Smooth muscle cell (in vitro differentiated cells): ENCODE measurements at regions not wholly inside any gene's neighbourhood (a gene's known extent, or its start where the extent isn't known, plus 50 kb on each side); places are given as distances from the start of the nearest gene placed in this dataset.

Experiments
- DNase-seq: peaks from one replicate; lab custom pipeline; 2025; ENCODE audit not compliant: unreplicated experiment; lab: John Stamatoyannopoulos, UW
- H2AFZ ChIP-seq: fragments of 200-600 bp; sonication (generic); 2 replicates; pipeline ENCODE4 v1.6.0; 2016; ENCODE audit warnings: antibody characterized with exemption, low read depth, mild to moderate bottlenecking
- H3F3A ChIP-seq: fragments of 200-600 bp; sonication (generic); 2 replicates; pipeline ENCODE4 v1.6.0; 2017; ENCODE audit warnings: antibody characterized with exemption, low read depth
- H3K27ac ChIP-seq: fragments of 200-600 bp; sonication (generic); 2 replicates; pipeline ENCODE4 v1.5.1; 2016; ENCODE audit warnings: low read depth, mild to moderate bottlenecking
- H3K27me3 ChIP-seq: fragments of 200-600 bp; sonication (generic); 2 replicates; pipeline ENCODE4 v1.6.1; 2016; ENCODE audit warnings: low read depth, mild to moderate bottlenecking
- H3K36me3 ChIP-seq: fragments of 200-600 bp; sonication (generic); 2 replicates; pipeline ENCODE4 v1.5.1; 2016; ENCODE audit warnings: low read depth
- H3K4me1 ChIP-seq: fragments of 200-600 bp; sonication (generic); 2 replicates; pipeline ENCODE4 v1.5.1; 2016; ENCODE audit warnings: low read depth
- H3K4me2 ChIP-seq: fragments of 200-600 bp; sonication (generic); 2 replicates; pipeline ENCODE4 v1.6.0; 2016; ENCODE audit warnings: mild to moderate bottlenecking
- H3K4me3 ChIP-seq: fragments of 200-600 bp; sonication (generic); 2 replicates; pipeline ENCODE4 v1.5.1; 2016; ENCODE audit warnings: mild to moderate bottlenecking
- H3K79me2 ChIP-seq: fragments of 200-600 bp; sonication (generic); 2 replicates; pipeline ENCODE4 v1.6.0; 2016; ENCODE audit warnings: low read depth, mild to moderate bottlenecking
- H3K9ac ChIP-seq: fragments of 200-600 bp; sonication (generic); 2 replicates; pipeline ENCODE4 v1.6.0; 2016; ENCODE audit warnings: low read depth
- H3K9me3 ChIP-seq: fragments of 200-600 bp; sonication (generic); replicated peaks from 2 replicates; pipeline ENCODE4 v1.5.1; 2016; ENCODE audit warnings: low read depth
- H4K20me1 ChIP-seq: fragments of 200-600 bp; sonication (generic); 2 replicates; pipeline ENCODE4 v1.6.0; 2016; ENCODE audit warnings: low read depth
- WGBS: methylation state at CpG from one replicate; pipeline ENCODE4 v1.1.7; 2016; ENCODE audit warnings: low lambda C conversion rate; 5-methylcytosine and 5-hydroxymethylcytosine counted together
- TF ChIP-seq, protein P1 (sequence below): fragments of 200-600 bp; sonication (generic); IDR thresholded peaks from 2 replicates; pipeline ENCODE4 v1.5.1; 2017; ENCODE audit warnings: borderline replicate concordance, mild to moderate bottlenecking, antibody characterized with exemption; ENCODE audit not compliant: insufficient read depth, poor library complexity, severe bottlenecking

DNA sequence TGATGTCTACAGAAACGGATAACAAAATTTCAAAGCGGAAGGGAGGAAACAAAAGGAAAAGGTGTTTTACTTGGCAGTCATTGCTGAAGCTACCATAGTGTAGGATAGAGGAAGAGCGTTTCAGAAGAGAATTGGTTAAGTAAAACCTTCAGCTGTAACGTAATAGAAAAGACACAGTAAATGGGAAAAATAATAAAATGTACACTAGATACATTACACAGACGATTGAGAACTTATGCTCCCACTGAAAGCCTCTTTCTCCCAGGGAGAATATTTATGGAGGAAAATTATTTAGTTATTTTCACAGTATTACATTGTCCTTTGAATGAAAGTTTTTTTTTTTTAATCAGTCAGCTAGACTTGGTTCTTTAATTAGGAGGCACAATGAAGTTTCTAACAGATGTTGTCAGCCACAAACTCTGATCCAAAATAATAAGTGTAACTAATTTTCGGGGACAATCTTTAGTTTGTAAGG, 90.7 kb upstream of the PRDM1 start:
- H3K4me2 ChIP-seq = peak overlapping the region; percentile 96
- H3K9ac ChIP-seq = no peak overlapping the region
- H2AFZ ChIP-seq = peak overlapping the region; percentile 70
- H3K4me1 ChIP-seq = peaks cover 21% of the 10 kb centered on the region
- no peak for DNase-seq
- H3K27me3 ChIP-seq = peaks cover 61% of the 10 kb centered on the region
- no peaks in the 10 kb centered on the region for H3K36me3 ChIP-seq
- H3K27ac ChIP-seq = no peak overlapping the region
- H4K20me1 ChIP-seq = no peaks in the 10 kb centered on the region
- H3K4me3 ChIP-seq = peak overlapping the region; percentile 71
- no peaks in the 10 kb centered on the region for H3F3A ChIP-seq
- TF ChIP-seq, protein P1, sequence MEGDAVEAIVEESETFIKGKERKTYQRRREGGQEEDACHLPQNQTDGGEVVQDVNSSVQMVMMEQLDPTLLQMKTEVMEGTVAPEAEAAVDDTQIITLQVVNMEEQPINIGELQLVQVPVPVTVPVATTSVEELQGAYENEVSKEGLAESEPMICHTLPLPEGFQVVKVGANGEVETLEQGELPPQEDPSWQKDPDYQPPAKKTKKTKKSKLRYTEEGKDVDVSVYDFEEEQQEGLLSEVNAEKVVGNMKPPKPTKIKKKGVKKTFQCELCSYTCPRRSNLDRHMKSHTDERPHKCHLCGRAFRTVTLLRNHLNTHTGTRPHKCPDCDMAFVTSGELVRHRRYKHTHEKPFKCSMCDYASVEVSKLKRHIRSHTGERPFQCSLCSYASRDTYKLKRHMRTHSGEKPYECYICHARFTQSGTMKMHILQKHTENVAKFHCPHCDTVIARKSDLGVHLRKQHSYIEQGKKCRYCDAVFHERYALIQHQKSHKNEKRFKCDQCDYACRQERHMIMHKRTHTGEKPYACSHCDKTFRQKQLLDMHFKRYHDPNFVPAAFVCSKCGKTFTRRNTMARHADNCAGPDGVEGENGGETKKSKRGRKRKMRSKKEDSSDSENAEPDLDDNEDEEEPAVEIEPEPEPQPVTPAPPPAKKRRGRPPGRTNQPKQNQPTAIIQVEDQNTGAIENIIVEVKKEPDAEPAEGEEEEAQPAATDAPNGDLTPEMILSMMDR = no peak
- H3K9me3 ChIP-seq = no peaks in the 10 kb centered on the region
- H3K79me2 ChIP-seq = no peaks in the 10 kb centered on the region
- WGBS = 25% methylated on average over 6 of the region's 6 CpGs

DNA sequence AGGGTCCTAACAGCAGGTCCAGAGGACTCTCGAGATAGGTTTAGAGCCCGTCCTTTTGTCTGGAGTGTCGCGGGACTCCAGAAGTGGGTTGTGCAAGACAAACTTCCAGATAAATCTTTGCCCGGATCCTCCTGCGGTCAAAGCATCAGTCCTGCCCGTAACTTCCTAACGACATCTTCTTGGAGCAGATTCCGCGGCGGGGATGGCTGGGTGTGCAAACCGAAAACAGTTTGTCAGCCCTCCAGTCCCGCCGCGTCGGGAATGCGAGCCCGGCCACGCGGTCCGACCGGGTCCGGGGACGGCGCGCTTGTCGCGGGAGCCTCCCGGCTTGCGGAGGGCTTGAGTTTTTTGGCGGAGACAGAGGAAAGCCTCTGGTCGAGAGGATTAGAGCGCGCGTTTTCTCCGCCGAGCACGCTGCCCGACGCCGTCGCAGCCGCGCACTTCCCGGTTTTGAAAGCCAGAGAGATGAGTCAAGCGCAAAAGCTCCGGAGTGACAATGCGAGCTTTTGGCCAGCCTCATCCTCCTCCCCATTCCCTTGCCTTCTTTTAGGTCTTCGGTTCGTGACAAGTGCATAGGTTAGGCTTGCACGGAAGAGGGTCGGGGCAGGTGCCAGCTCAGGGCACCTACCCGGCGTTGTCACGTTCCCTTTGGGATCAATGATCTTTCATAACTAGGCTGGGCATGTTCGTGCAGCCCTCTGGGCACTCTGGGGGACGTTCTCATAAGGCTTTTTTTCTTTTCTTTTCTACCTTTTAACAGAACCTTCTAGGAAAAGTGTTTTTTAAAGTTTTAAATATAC, 91.3 kb upstream of the PRDM1 start:
- Histone ChIP-seq H3K4me1 (peaks cover 21% of the 10 kb centered on the region), H3F3A (no peaks in the 10 kb centered on the region), H3K9ac (peak overlapping the region; percentile 47), H3K4me2 (peak overlapping the region; percentile 96), H3K36me3 (no peaks in the 10 kb centered on the region), H4K20me1 (no peaks in the 10 kb centered on the region), H3K9me3 (no peaks in the 10 kb centered on the region), H3K4me3 (peak overlapping the region; percentile 71), H3K27ac (peak overlapping the region; percentile 48), H2AFZ (peak overlapping the region; percentile 70), H3K27me3 (peaks cover 67% of the 10 kb centered on the region), H3K79me2 (no peaks in the 10 kb centered on the region)
- WGBS = 1% methylated on average over 57 of the region's 57 CpGs
- no peak for DNase-seq
- TF ChIP-seq, protein P1 = no peak

DNA sequence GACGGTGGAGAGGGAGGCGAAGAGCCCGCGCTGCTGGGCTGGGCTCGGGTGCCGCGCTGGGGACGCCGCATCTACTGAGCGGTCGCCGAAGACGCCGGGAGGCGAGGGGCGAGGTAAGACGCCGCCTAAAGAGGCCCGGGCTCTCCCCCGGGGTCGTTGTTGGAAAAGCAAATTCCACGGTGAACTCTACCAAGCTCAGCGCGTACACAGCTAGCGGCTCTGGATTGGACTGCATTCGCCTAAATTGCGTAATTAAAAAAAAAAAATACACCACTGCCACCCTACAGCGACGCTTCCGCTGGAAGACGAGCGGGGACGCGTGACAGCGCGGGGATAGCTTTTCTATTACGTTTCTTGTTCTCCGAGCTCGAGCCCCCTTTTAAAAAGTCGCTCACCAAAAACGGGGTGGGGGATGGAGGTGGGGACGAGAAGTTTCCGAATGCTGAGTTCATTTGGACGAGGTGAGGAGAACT, 92.0 kb upstream of the PRDM1 start:
- H3K9me3 ChIP-seq = no peaks in the 10 kb centered on the region
- H3K9ac ChIP-seq = peak overlapping the region; percentile 47
- WGBS = under 1% methylated on average over 38 of the region's 44 CpGs
- peak overlapping the region; percentile 96 for H3K4me2 ChIP-seq
- H3K4me3 ChIP-seq = peak overlapping the region; percentile 71
- no peak for DNase-seq
- no peaks in the 10 kb centered on the region for H3F3A ChIP-seq
- peaks cover 74% of the 10 kb centered on the region for H3K27me3 ChIP-seq
- TF ChIP-seq, protein P1 = no peak
- H3K4me1 ChIP-seq = peaks cover 21% of the 10 kb centered on the region
- no peaks in the 10 kb centered on the region for H4K20me1 ChIP-seq
- peak overlapping the region; percentile 70 for H2AFZ ChIP-seq
- H3K27ac ChIP-seq = peak overlapping the region; percentile 48
- no peaks in the 10 kb centered on the region for H3K36me3 ChIP-seq
- no peaks in the 10 kb centered on the region for H3K79me2 ChIP-seq
